Mucosa of rectum (tissue), 2 donors: ENCODE measurements at regions not wholly inside any gene's neighbourhood (a gene's known extent, or its start where the extent isn't known, plus 50 kb on each side); places are given as distances from the start of the nearest gene placed in this dataset.
"Not testable (repeated sequence)": the region's sequence is repeated elsewhere in the genome, so short reads cannot be mapped to it uniquely, and the experiment has no call there.

Source experiments
- H3K27ac ChIP-seq, 2 donors: one replicate each; pipeline ENCODE4 v1.7.0; 2013; ENCODE audit warnings: inconsistent platforms in 2 of 2, low read depth in 2 of 2, low read length in 2 of 2
- H3K27me3 ChIP-seq, 2 donors: one replicate each; pipeline ENCODE4 v1.7.0; 2013; ENCODE audit warnings: low read length in 2 of 2; ENCODE audit not compliant: control insufficient read depth in 2 of 2, insufficient read depth in 2 of 2
- H3K36me3 ChIP-seq, 2 donors: one replicate each; pipeline ENCODE4 v1.7.0; 2013; ENCODE audit warnings: low read length in 2 of 2; ENCODE audit not compliant: control insufficient read depth in 2 of 2, insufficient read depth in 2 of 2
- H3K4me1 ChIP-seq, 2 donors: one replicate each; pipeline ENCODE4 v1.7.0; 2013; ENCODE audit warnings: low read length in 2 of 2, mild to moderate bottlenecking in 1 of 2; ENCODE audit not compliant: control insufficient read depth in 2 of 2, insufficient read depth in 2 of 2
- H3K4me3 ChIP-seq, 2 donors: one replicate each; pipeline ENCODE4 v1.7.0; 2013; ENCODE audit warnings: low read length in 2 of 2
- H3K9ac ChIP-seq, 2 donors: one replicate each; pipeline ENCODE4 v1.7.0; 2013; ENCODE audit warnings: low read length in 2 of 2, low read depth in 1 of 2, mild to moderate bottlenecking in 1 of 2
- H3K9me3 ChIP-seq, 2 donors: one replicate each; pipeline ENCODE4 v1.7.0; 2013; ENCODE audit warnings: low read length in 2 of 2; ENCODE audit not compliant: control insufficient read depth in 2 of 2
- donor health status: healthy.
- donor health status: Normal muscosa, but diverticular disease.

DNA sequence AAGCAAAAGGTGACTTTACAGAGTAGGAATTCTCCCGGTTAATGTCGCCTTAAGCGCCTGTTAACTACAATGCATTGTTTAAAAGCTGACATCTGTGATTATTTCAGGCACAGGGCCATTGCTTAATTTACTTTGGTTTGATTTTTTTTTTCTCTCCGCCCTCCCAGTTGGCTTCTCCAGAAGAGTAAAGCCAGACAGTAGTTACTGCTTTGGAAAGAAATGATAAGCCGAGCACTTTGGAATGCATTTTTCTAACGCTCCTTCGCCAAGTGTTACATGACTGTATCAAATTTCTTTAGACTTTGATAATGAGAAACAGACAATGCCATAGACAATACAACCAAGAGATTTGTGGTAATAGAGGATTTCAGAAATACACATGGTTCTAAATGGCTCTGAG, 383.0 kb upstream of the TENM3 start:
- H3K4me3 ChIP-seq: no peak overlapping the region
- H3K27me3 ChIP-seq: no peaks in the 10 kb centered on the region
- H3K36me3 ChIP-seq: no peaks in the 10 kb centered on the region
- no peak overlapping the region for H3K27ac ChIP-seq
- H3K4me1 ChIP-seq: no peaks in the 10 kb centered on the region
- no peaks in the 10 kb centered on the region for H3K9me3 ChIP-seq
- H3K9ac ChIP-seq: no peak overlapping the region

DNA sequence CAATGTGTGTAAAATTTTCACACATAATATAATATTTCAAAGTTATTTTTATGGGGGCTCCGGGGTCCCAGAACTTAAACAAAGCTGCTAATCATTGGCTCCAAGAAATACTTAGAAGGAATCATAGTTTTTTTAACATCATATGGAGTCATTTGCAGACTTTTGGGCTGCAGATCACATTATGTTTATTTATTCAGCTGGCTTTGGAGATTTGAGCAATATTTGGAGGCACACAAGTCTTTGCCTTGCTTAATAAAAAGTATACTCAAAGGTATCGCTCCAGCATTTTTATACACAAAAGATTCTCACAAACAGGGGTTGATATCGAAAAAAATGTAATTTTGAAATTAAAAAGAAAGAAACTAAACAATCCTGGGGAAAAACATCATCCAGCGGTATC, 382.5 kb upstream of the TENM3 start:
- Histone ChIP-seq H3K4me3 (no peak overlapping the region), H3K9ac (no peak overlapping the region), H3K27me3 (no peaks in the 10 kb centered on the region), H3K36me3 (no peaks in the 10 kb centered on the region), H3K27ac (no peak overlapping the region), H3K4me1 (no peaks in the 10 kb centered on the region), H3K9me3 (no peaks in the 10 kb centered on the region)

DNA sequence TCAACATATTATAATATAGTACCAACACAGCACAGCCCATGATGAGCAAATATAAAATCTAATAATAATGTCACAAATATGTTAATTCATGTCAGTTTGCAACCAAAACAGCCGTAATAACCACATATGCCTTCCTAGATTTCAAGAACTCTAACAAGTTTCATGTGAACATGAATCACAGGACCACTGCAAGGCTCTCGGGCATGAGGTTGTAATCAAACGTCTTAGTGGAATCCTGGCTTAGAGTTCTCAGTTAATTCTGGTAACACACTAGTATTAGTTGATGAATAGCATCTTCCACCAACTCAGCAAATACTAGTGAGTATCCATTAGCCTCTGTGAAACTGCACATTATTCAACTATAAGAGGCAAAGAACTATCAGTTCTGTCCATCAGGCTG, 379.3 kb upstream of the TENM3 start:
- H3K9me3 ChIP-seq: no peaks in the 10 kb centered on the region
- no peak overlapping the region for H3K9ac ChIP-seq
- no peaks in the 10 kb centered on the region for H3K4me1 ChIP-seq
- no peaks in the 10 kb centered on the region for H3K27me3 ChIP-seq
- H3K27ac ChIP-seq: no peak overlapping the region
- no peaks in the 10 kb centered on the region for H3K36me3 ChIP-seq
- H3K4me3 ChIP-seq: no peak overlapping the region

DNA sequence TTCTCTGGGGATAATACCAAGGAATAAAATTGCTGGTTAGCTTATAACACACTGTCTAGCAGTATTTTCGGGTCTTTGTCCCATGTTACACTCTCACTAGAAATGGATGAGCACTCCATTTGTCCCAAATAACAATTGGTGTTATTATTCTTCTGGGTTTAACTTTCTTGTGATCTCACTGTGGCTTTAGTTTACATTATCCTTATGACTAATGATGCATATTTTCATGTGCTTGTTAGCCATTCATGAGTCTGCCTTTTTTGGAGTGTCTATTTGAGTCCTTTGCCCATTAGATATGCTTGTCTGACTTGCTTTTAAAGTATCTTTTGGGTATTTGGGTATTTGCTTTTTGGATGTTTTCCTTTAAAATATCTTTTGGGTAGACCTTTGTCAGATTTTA, 372.9 kb upstream of the TENM3 start:
- H3K36me3 ChIP-seq: no peaks in the 10 kb centered on the region
- no peak overlapping the region for H3K9ac ChIP-seq
- H3K27ac ChIP-seq: no peak overlapping the region
- H3K9me3 ChIP-seq: no peaks in the 10 kb centered on the region
- H3K4me3 ChIP-seq: no peak overlapping the region
- no peaks in the 10 kb centered on the region for H3K27me3 ChIP-seq
- H3K4me1 ChIP-seq: no peaks in the 10 kb centered on the region

DNA sequence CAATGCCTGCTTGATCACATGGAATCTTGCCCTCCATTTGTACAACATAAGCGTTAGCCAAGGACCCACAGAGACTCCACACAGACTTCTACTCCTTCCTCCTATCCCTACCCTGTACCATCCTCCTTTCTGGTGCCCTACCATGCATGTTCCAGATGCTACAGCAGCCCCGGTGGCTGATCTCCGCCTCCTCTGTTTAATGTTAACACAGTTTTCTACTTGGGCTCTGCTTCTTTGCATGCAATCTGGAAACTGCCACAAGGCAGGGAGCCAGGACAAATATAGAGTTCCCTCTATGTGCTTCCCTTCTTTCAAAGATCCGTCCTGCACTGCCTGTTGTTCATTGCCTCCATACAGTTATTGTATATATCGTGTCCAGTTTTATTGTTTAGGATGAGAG, 368.6 kb upstream of the TENM3 start:
- Histone ChIP-seq H3K36me3 (no peaks in the 10 kb centered on the region), H3K27me3 (no peaks in the 10 kb centered on the region), H3K9me3 (no peaks in the 10 kb centered on the region), H3K4me1 (no peaks in the 10 kb centered on the region), H3K27ac (no peak overlapping the region), H3K4me3 (no peak overlapping the region), H3K9ac (no peak overlapping the region)

DNA sequence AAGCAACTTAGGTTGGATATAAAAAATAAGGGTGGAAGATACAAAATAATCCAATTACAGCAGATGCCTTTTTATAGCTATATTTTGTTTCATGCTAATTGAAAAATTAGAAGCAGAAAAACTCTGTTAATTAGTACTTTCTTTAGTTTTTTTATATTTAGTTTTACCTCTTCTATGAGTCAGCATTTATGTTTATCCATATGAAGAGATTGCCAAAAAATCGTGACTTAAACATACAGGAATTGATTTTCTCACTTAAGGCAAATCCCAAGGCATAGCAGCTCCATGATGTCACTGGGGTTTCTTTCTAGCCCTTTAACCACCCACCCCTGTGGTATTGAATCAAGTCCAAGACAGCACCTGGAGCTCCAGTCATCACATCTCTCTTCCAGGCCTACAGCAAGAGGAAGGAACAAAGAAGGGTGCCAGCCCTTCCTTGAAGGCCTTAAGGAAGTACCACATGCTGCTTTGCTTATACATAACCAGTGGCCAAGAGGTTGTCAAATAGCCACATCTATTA, 365.8 kb upstream of the TENM3 start:
- Histone ChIP-seq H3K27ac (no peak overlapping the region), H3K4me3 (no peak overlapping the region), H3K4me1 (no peaks in the 10 kb centered on the region), H3K36me3 (no peaks in the 10 kb centered on the region), H3K27me3 (no peaks in the 10 kb centered on the region), H3K9me3 (no peaks in the 10 kb centered on the region), H3K9ac (no peak overlapping the region)

DNA sequence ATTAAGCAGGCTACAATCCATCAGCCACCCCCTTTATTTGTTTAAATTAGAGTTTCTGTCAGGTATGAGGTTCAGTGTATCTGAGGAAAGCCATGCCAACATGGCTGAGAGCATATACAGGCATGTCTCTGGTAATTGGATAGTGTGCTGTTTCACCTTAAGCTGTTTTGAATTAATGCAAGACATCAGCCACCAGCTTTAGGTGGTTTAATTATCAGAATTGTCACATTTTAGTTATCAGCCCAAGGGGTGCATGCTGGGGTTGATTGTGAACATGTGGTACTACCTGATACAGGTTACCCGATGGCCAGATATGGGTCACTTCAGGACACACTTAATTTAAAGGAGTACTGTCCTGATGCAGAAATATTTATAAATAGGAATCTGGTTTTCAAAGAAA, 353.2 kb upstream of the TENM3 start:
- H3K9me3 ChIP-seq: no peaks in the 10 kb centered on the region
- no peak overlapping the region for H3K27ac ChIP-seq
- no peak overlapping the region for H3K9ac ChIP-seq
- H3K4me3 ChIP-seq: no peak overlapping the region
- no peaks in the 10 kb centered on the region for H3K27me3 ChIP-seq
- H3K4me1 ChIP-seq: no peaks in the 10 kb centered on the region
- H3K36me3 ChIP-seq: no peaks in the 10 kb centered on the region

DNA sequence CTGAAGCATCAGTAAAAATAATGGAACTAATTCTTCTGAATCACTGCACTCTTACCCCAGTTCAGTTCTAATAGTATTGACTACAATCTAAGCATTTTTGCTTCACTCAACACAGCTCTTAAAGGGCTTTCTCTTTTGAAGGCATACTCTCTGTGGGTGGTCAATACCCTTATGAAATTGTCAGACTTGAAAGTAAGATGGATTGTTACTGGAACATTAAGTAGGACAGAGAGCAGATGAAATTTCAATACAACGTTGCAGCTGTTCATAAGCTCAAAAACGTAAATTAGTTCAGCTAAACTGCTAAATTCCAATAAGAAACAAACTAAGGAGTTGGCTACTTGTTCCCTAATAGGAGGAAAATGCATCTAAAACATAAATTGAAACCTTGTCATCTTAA, 352.3 kb upstream of the TENM3 start:
- Histone ChIP-seq H3K27me3 (no peaks in the 10 kb centered on the region), H3K4me1 (no peaks in the 10 kb centered on the region), H3K9me3 (no peaks in the 10 kb centered on the region), H3K27ac (no peak overlapping the region), H3K4me3 (no peak overlapping the region), H3K36me3 (no peaks in the 10 kb centered on the region), H3K9ac (no peak overlapping the region)

DNA sequence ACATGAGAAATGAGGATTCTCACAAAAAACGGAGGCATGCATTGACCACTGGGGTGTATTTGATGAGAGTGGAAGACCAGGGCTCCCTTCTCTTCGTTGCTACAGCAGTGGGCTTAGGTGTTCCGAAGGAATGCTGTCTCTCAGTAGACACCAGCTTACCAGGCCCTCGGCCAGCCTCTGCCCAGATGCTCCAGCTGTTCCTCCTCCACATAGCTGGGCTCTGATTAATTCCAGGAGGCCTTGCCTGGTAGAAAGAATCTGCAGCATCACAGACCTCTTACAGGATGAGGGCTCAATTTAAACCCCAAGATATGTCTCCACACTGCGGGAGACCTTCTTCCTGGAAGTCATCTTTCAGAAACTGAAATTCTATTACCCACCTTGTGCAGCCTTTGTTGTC, 346.6 kb upstream of the TENM3 start:
- H3K9me3 ChIP-seq: no peaks in the 10 kb centered on the region
- no peak overlapping the region for H3K27ac ChIP-seq
- H3K27me3 ChIP-seq: no peaks in the 10 kb centered on the region
- H3K4me1 ChIP-seq: no peaks in the 10 kb centered on the region
- no peak overlapping the region for H3K9ac ChIP-seq
- no peaks in the 10 kb centered on the region for H3K36me3 ChIP-seq
- H3K4me3 ChIP-seq: no peak overlapping the region

DNA sequence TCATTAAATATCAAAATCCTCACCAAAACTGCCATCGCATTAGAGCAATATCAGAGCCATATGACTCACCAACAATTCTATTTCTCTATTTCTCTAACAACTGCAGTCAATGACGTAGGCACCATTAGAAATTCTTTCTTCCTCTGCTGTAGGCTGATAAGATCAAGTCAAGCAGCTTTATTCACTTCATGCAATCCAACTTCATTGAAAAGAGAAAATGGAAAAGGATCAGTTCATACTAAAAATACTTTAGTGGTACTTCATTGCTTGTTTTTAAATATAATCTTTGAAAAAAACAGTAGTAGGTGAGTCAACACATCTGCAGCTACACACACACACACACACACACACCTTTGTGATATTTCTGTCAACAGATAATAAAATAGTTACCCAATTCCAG, 345.3 kb upstream of the TENM3 start:
- Histone ChIP-seq H3K9me3 (no peaks in the 10 kb centered on the region), H3K9ac (no peak overlapping the region), H3K4me3 (no peak overlapping the region)

DNA sequence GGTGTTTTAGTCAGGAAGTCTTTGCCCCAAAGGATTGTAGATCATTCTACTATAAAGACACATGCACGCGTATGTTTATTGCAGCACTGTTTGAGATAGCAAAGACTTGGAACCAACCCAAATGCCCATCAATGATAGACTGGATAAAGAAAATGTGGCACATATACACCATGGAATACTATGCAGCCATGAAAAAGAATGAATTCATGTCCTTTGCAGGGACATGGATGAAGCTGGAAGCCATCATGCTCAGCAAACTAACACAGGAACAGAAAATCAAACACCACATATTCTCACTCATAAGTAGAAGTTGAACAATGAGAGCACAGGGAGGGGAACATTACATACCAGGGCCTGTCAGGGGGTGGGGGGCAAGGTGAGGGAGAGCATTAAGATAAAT, 340.8 kb upstream of the TENM3 start:
- H3K27ac ChIP-seq, H3K9ac ChIP-seq, H3K36me3 ChIP-seq, H3K9me3 ChIP-seq, H3K27me3 ChIP-seq, H3K4me1 ChIP-seq, H3K4me3 ChIP-seq: not testable (repeated sequence)

More for the DNA sequence above, 345.3 kb upstream of the TENM3 start:
- no peaks in the 10 kb centered on the region for H3K4me1 ChIP-seq
- H3K27ac ChIP-seq: no peak overlapping the region
- no peaks in the 10 kb centered on the region for H3K36me3 ChIP-seq
- no peaks in the 10 kb centered on the region for H3K27me3 ChIP-seq
